Neuronal stem cell (in vitro differentiated cells): ENCODE measurements at regions not wholly inside any gene's neighbourhood (a gene's known extent, or its start where the extent isn't known, plus 50 kb on each side); places are given as distances from the start of the nearest gene placed in this dataset.

ENCODE experiments used
- DNase-seq: peaks from one replicate; pipeline ENCODE4 v3.0.0-alpha.2; 2013; ENCODE audit warnings: low spot score
- H2AFZ ChIP-seq: one replicate; pipeline ENCODE4 v1.6.1; 2013; ENCODE audit warnings: mild to moderate bottlenecking, low read length, inconsistent platforms
- H2AK5ac ChIP-seq: 2 replicates; pipeline ENCODE4 v1.6.1; 2013; ENCODE audit warnings: low read depth, mild to moderate bottlenecking, inconsistent platforms, low read length, moderate library complexity, mixed read lengths
- H2BK120ac ChIP-seq: 2 replicates; pipeline ENCODE4 v1.6.1; 2013; ENCODE audit warnings: low read depth, mild to moderate bottlenecking, inconsistent platforms, low read length, moderate library complexity, mixed read lengths
- H2BK12ac ChIP-seq: one replicate; pipeline ENCODE4 v1.6.1; 2013; ENCODE audit warnings: low read length, inconsistent platforms
- H2BK15ac ChIP-seq: 2 replicates; pipeline ENCODE4 v1.6.1; 2013; ENCODE audit warnings: mild to moderate bottlenecking, low read length, inconsistent platforms, mixed read lengths
- H2BK5ac ChIP-seq: one replicate; pipeline ENCODE4 v1.6.1; 2013; ENCODE audit warnings: inconsistent platforms, mild to moderate bottlenecking, low read length, moderate library complexity
- H3K14ac ChIP-seq: one replicate; pipeline ENCODE4 v1.6.1; 2013; ENCODE audit warnings: low read length, inconsistent platforms
- H3K18ac ChIP-seq: 2 replicates; pipeline ENCODE4 v1.6.1; 2013; ENCODE audit warnings: low read length, inconsistent platforms
- H3K23ac ChIP-seq: 2 replicates; pipeline ENCODE4 v1.6.1; 2013; ENCODE audit warnings: low read depth, mild to moderate bottlenecking, mixed read lengths, low read length, inconsistent platforms; ENCODE audit not compliant: poor library complexity
- H3K27ac ChIP-seq: replicated peaks from 3 replicates; pipeline ENCODE4 v1.5.1; 2013; ENCODE audit warnings: low read length, inconsistent platforms
- H3K27me3 ChIP-seq, 3 experiments: 2 replicates each; pipeline ENCODE4 v1.6.1; 2013; ENCODE audit warnings: low read length in 3 of 3, mild to moderate bottlenecking in 2 of 3, inconsistent platforms in 1 of 3, low read depth in 1 of 3, mixed read lengths in 1 of 3, moderate library complexity in 1 of 3; ENCODE audit not compliant: control insufficient read depth in 3 of 3, insufficient read depth in 3 of 3
- H3K36me3 ChIP-seq, 2 donors: replicated peaks in 1 of 2; 2 replicates each; pipeline ENCODE4 v1.6.1; 2013; ENCODE audit warnings: low read length in 2 of 2; ENCODE audit not compliant: control insufficient read depth in 2 of 2, insufficient read depth in 2 of 2
- H3K4ac ChIP-seq: 2 replicates; pipeline ENCODE4 v1.6.1; 2013; ENCODE audit warnings: inconsistent platforms, mild to moderate bottlenecking, low read length, moderate library complexity
- H3K4me1 ChIP-seq, 2 donors: 1 replicate in 1 of 2; 2 replicates in 1 of 2; pipeline ENCODE4 v1.6.1; 2013; ENCODE audit warnings: low read length in 2 of 2, low read depth in 1 of 2; ENCODE audit not compliant: control insufficient read depth in 2 of 2, insufficient read depth in 1 of 2
- H3K4me2 ChIP-seq: one replicate; pipeline ENCODE4 v1.6.1; 2013; ENCODE audit warnings: mild to moderate bottlenecking, low read length, inconsistent platforms; ENCODE audit not compliant: insufficient read depth, poor library complexity, severe bottlenecking
- H3K4me3 ChIP-seq, 2 donors: 2 replicates each; pipeline ENCODE4 v1.5.1; 2013; ENCODE audit warnings: low read length in 2 of 2, mild to moderate bottlenecking in 2 of 2, inconsistent platforms in 1 of 2, moderate library complexity in 1 of 2
- H3K79me1 ChIP-seq: one replicate; pipeline ENCODE4 v1.6.1; 2013; ENCODE audit warnings: low read depth, mild to moderate bottlenecking, inconsistent platforms, low read length, moderate library complexity
- H3K9ac ChIP-seq: one replicate; pipeline ENCODE4 v1.6.1; 2013; ENCODE audit warnings: mild to moderate bottlenecking, low read depth, low read length, inconsistent platforms; ENCODE audit not compliant: poor library complexity
- H3K9me3 ChIP-seq, 2 donors: replicated peaks in 1 of 2; 2 replicates each; pipeline versions ENCODE3 to v1.6.1; 2013; ENCODE audit warnings: low read length in 2 of 2, mild to moderate bottlenecking in 2 of 2, inconsistent platforms in 1 of 2, low read depth in 1 of 2, mixed read lengths in 1 of 2, moderate library complexity in 1 of 2; ENCODE audit not compliant: control insufficient read depth in 2 of 2, insufficient read depth in 1 of 2
- H4K8ac ChIP-seq: one replicate; pipeline ENCODE4 v1.6.1; 2013; ENCODE audit warnings: low read depth, mild to moderate bottlenecking, inconsistent platforms, low read length, moderate library complexity
- H4K91ac ChIP-seq: one replicate; pipeline ENCODE4 v1.6.1; 2013; ENCODE audit warnings: low read length, low read depth, mild to moderate bottlenecking, inconsistent platforms; ENCODE audit not compliant: poor library complexity
- WGBS, 2 donors: extraction: QIAGEN DNeasy Blood & Tissue Kit; methylation state at CpG; one replicate each; pipeline ENCODE4 v1.1.7; 2013; ENCODE audit warnings: missing lambda C conversion rate in 2 of 2, mixed read lengths in 1 of 2; ENCODE audit not compliant: insufficient read length in 2 of 2, insufficient replicate concordance in 1 of 2; ENCODE audit errors: extremely low coverage in 2 of 2; 5-methylcytosine and 5-hydroxymethylcytosine counted together

GRCh38 chr12:93050026-93050747, 121.1 kb upstream of the EEA1 start:
- H3K27ac ChIP-seq: no peak overlapping the region
- no peaks in the 10 kb centered on the region for H3K9me3 ChIP-seq
- H3K14ac ChIP-seq: no peak overlapping the region
- H3K36me3 ChIP-seq: no peaks in the 10 kb centered on the region
- DNase-seq: no peak
- no peak overlapping the region for H3K4me2 ChIP-seq
- no peak overlapping the region for H4K91ac ChIP-seq
- H4K8ac ChIP-seq: no peak overlapping the region
- H3K27me3 ChIP-seq: no peaks in the 10 kb centered on the region
- H2BK120ac ChIP-seq: no peak overlapping the region
- peaks cover 6 to 8% of the 10 kb centered on the region in 2 donors for H3K4me1 ChIP-seq
- H2BK15ac ChIP-seq: no peak overlapping the region
- H2BK5ac ChIP-seq: no peak overlapping the region
- no peaks in the 10 kb centered on the region for H3K79me1 ChIP-seq
- no peak overlapping the region for H3K23ac ChIP-seq
- H3K4ac ChIP-seq: no peak overlapping the region
- H3K9ac ChIP-seq: no peak overlapping the region
- peak overlapping the region; percentile 60 for H2AFZ ChIP-seq
- H3K4me3 ChIP-seq: no peak overlapping the region
- no peak overlapping the region for H2AK5ac ChIP-seq
- WGBS, 2 donors: no CpG with 5 or more reads among the region's 3 CpGs
- H2BK12ac ChIP-seq: no peak overlapping the region
- H3K18ac ChIP-seq: no peak overlapping the region

DNA sequence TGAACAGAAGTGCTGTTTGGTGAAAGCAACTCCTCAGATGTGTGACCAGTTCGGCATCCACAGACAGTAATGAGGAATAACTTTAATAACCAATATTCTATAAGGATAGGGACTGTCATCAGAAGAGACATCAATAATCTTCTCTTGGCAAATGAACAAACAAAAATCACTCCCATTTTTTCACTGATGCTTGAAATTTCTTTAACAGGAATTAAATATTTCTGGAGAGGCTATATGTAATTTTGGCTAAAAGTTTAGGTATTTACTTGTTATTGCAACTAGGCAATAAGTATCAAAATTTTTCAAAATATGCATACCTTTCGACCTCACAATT, 121.6 kb upstream of the EEA1 start:
- no CpG with 5 or more reads among the region's 2 CpGs for WGBS, 2 donors
- Histone ChIP-seq H3K14ac (no peak overlapping the region), H2BK120ac (no peak overlapping the region), H3K4me3 (no peak overlapping the region), H2BK5ac (no peak overlapping the region), H3K27ac (no peak overlapping the region), H2BK12ac (no peak overlapping the region), H3K4ac (no peak overlapping the region), H3K79me1 (no peaks in the 10 kb centered on the region), H2BK15ac (no peak overlapping the region), H3K9me3 (no peaks in the 10 kb centered on the region), H3K9ac (no peak overlapping the region), H3K18ac (no peak overlapping the region), H2AFZ (peak overlapping the region; percentile 60), H4K8ac (no peak overlapping the region), H3K23ac (no peak overlapping the region), H3K4me2 (no peak overlapping the region), H2AK5ac (no peak overlapping the region), H3K27me3 (no peaks in the 10 kb centered on the region), H3K4me1 (peaks cover 8% of the 10 kb centered on the region in 2 donors), H3K36me3 (no peaks in the 10 kb centered on the region), H4K91ac (no peak overlapping the region)
- DNase-seq: no peak

GRCh38 chr12:93054021-93054420, 124.9 kb upstream of the EEA1 start:
- no peak overlapping the region for H3K4ac ChIP-seq

DNA sequence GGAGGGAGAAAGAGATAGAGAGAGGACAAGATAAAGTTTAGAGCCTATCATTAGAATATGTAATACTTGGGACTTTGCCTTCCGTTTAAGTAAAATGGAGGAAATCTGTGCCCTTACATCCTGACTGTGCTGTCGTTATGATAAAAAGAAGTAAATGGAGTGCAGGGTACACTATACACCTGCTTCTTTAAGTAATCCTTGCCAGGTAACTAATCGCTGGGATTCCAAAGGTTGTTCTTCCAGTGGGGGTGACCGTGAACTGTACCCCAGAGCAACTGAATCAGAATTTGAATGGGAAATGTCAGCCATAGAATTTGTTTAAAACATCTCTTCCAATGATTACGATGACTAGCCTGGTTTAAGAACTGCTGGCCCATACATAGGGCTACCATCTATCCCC, 126.1 kb upstream of the EEA1 start:
- H2BK120ac ChIP-seq: no peak overlapping the region
- no peak overlapping the region for H2BK12ac ChIP-seq
- no peak overlapping the region for H3K23ac ChIP-seq
- H3K4me1 ChIP-seq: peaks cover 4 to 6% of the 10 kb centered on the region in 2 donors
- H3K79me1 ChIP-seq: no peaks in the 10 kb centered on the region
- DNase-seq: no peak
- WGBS, 2 donors: no CpG with 5 or more reads among the region's 5 CpGs
- no peak overlapping the region for H2AK5ac ChIP-seq
- H3K4ac ChIP-seq: no peak overlapping the region
- no peak overlapping the region for H2BK5ac ChIP-seq
- H3K9me3 ChIP-seq: no peaks in the 10 kb centered on the region
- no peaks in the 10 kb centered on the region for H3K36me3 ChIP-seq
- H3K4me3 ChIP-seq: no peak overlapping the region
- H3K27me3 ChIP-seq: no peaks in the 10 kb centered on the region
- H2BK15ac ChIP-seq: no peak overlapping the region
- H4K8ac ChIP-seq: no peak overlapping the region
- H3K14ac ChIP-seq: no peak overlapping the region
- H3K9ac ChIP-seq: no peak overlapping the region
- no peak overlapping the region for H3K18ac ChIP-seq
- no peak overlapping the region for H4K91ac ChIP-seq
- no peak overlapping the region for H3K27ac ChIP-seq
- H2AFZ ChIP-seq: no peak overlapping the region
- no peak overlapping the region for H3K4me2 ChIP-seq

More at GRCh38 chr12:93054021-93054420, 124.9 kb upstream of the EEA1 start:
- Histone ChIP-seq H3K9ac (no peak overlapping the region), H3K23ac (no peak overlapping the region), H2BK15ac (no peak overlapping the region), H3K9me3 (no peaks in the 10 kb centered on the region), H2AFZ (no peak overlapping the region), H4K8ac (no peak overlapping the region), H3K27ac (no peak overlapping the region), H3K4me2 (no peak overlapping the region), H3K4me1 (peaks cover 8 to 10% of the 10 kb centered on the region in 2 donors), H3K4me3 (no peak overlapping the region), H2AK5ac (no peak overlapping the region), H2BK5ac (no peak overlapping the region), H2BK120ac (no peak overlapping the region), H3K36me3 (no peaks in the 10 kb centered on the region), H3K18ac (no peak overlapping the region), H3K79me1 (no peaks in the 10 kb centered on the region), H3K27me3 (no peaks in the 10 kb centered on the region), H4K91ac (no peak overlapping the region), H3K14ac (no peak overlapping the region), H2BK12ac (no peak overlapping the region)
- DNase-seq: no peak
